ELR (cell line): ENCODE measurements at regions not wholly inside any gene's neighbourhood (a gene's known extent, or its start where the extent isn't known, plus 50 kb on each side); places are given as distances from the start of the nearest gene placed in this dataset.

Experiments used
- DNase-seq: peaks from one replicate; pipeline ENCODE4 v3.0.0-alpha.2; 2015; ENCODE audit warnings: low read depth

DNA sequence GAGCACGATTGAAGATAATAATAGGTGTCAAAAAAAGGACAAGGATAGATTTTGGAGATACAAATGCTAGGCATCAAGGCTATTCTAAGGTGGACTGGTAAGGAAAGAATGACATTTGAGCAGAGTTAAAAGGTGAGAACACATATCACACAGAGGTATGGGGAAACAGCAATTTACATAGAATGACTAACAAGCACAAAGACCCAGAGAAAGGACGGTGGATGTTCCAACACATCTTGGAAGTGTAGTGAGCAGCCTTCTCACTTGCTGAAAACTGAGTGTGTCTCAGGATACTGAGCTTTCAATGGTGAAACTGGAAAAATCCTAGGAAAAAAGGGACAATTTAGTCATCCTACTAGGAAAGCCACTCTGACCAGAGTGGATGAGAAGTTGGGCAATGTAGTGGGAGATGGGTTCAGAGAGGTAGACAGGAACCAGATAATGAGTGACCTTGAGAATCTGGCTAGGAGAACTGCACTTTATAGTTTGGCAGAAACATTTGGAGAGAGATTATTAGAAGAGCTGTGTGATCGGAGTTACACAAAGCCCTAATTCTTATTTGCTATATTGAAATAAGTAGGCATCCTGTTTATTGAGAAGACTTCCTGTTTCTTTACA is 706.0 kb downstream of the KCNA4 start:
- no peak for DNase-seq

DNA sequence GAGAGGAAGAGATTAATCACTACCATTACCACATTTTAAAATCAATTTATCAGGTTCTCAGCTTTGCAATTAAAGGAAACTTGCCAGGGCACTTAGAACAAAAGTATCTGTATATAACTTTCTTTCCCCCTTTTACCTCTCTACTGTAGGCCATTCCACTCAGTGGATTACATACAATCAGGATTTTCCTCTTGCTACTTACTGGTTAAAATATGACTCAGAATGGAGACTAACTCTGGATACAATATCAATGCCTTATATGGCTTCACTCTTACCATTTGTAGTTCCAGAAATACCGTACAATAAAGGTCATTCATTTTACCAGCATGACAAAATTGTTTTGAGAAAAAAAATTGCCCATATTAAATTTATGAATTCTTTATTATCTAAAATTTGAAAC is 706.8 kb downstream of the KCNA4 start:
- DNase-seq: peak; percentile 83

DNA sequence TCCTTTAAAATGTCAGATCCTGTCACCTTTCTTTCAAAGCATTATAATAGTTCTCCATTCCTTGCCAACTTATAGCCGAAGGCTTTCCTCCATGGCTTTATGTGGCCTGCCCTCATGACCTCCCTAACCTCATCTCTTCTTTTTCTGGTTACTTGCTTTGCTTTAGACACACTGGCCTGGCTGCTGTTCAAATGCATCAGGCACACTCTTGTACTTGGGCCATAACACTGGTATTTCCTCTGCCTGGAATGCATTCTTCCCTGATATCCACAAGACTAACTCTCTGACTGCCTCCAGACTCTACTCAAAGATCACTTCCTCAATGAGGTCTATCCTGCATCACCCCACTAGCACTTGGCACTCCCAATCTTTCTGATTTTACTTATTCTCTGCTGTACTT is 710.3 kb downstream of the KCNA4 start:
- DNase-seq: peak; percentile 78

DNA sequence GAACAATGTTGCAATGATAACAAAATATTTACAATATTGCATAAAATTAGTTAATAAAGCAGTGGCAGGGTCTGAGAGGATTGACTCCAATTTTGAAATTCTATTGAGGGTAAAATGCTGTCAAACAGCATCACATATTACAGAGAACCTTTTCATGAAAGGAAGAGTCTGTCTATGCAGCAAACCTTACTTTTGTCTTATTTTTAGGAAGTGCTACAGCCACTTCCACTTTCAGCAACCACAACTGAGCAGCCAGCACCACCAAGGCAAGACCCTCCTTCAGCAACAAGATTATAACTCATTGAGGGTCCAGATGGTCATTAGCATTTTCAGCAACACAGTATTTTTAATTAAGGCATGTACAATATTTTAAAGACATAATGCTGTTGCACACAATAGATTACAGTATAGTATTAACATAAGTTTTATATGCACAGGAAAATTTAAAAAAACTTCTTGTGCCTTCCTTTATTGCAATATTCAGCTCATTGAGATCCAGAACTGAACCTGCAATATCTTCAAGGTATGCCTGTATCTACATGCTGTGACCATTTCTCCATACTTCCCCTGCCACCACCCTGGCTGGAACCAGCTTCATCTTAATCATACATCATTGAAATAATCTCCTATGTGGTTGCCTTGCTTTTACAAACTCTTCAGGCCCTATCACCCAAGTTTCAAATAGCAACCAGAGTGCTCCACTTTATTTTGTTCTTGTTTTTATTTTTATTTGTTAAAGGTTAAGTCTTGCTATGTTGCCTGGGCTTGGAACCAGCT is 711.2 kb downstream of the KCNA4 start:
- DNase-seq: no peak

DNA sequence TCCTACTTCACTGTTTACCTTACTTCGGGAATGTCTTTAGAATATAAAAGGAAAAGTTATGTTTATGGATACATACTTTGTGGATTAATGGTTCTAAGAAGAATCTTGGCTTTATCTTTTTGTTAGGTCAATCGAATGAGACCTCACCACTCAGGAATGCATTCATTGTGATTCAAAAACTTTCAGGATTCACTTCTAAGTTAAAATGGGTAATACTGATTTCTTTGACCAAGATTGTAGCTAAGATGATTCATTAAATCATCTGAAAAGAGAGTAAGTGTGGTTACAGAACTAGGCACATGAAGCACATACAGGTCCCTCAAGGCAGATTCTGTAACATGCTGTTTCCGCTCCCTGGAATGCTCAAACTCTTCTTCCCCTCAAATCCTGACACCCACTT is 716.4 kb downstream of the KCNA4 start:
- DNase-seq: peak; percentile 93

DNA sequence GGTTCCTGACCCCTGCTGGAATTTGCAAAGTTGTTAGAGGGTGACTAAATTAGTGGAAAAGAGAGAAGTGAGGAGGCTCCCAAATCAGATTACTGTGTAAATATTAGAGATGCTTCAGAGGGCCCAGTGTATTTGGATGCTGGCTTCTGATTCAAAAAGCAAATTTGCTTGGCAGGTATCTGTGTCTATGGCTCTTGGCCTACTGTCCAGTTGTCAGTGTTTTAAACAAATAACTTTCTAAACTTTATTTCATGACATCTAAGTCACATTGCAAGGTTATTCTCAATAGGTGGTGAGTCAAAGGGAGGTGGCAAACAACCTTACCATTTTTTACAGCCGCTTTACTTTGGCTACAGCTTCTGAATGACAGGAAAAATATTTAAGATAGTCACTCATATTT is 720.1 kb downstream of the KCNA4 start:
- DNase-seq: no peak

DNA sequence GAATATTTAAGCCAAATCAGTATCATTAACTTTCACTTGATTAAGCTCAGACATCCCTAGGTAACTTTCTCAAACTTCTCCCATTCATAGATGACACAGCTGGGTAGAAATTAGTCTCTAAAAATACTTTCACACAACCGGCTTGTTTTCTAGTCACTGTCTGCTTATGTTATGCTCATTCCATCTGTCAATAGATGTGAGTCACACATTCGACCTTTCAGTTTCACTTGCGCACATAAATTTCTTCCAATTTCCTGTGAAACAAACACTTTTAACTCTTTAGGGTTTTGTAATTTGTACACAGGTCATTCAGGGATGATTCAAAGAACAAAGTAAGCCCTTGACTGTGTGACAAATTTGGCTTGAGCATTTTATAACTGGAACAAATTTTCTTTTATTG is 723.0 kb downstream of the KCNA4 start:
- DNase-seq: peak; percentile 86

DNA sequence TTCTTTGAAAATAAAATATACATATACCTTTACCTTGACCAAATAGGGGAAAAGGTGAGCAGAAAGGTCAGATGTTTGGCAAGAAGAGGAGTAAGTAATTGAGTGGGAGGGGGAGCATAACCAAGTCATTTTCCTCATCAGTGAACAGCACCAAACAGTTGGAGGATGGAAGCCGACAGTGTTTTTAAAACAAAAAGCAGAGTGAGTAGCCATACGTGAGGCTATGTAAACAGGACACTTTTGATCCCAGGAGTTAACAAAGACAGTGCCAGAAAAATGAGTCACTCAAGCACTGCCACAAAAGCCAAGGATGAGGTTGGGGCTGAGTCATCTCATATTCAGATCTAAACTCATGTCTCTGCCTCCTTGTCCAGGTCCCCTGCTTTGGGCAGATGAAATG is 734.7 kb downstream of the KCNA4 start:
- peak; percentile 97 for DNase-seq

DNA sequence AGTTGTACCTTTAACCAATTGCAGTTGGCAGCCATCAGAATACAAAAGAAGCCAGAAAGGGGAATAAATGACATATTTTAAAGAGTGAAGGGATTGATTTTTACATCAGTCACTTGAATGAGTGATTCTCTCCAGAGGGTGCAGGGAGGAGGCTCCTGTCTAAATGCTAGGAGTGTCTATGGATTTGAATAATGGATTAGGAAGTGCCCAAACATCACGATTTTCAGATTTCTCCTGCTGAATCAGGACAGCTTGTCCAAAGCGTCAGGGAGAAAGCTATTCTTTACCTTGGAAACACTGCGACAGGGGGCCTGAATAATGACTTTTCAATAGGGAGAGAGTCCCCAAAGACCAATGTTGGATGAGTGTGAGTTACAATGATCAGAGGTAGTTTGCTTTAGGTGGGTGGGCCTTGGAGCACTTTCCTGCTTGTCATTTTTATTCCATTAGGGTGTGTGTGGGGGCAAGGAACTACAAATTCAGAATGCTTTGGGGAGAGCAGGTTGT is 735.5 kb downstream of the KCNA4 start:
- no peak for DNase-seq

DNA sequence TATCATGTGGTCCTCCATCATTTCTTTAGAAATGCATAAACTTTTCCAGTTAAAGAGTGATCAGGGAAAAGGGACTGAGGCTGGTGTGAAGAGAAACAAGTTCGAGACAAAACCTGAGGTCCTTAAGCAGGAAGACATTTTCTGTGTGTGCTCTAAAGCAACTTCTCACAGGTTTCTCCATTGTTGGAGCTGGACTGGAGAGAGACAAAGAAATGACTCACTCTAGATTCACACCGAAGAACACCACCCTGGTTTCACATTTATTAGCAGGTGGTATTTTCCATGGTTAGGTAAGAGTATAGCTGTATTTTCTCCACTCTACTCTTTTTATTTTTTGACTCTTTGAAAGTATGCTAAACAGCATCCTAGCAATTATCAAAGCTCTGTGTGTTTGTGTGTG is 736.4 kb downstream of the KCNA4 start:
- DNase-seq: peak; percentile 48

DNA sequence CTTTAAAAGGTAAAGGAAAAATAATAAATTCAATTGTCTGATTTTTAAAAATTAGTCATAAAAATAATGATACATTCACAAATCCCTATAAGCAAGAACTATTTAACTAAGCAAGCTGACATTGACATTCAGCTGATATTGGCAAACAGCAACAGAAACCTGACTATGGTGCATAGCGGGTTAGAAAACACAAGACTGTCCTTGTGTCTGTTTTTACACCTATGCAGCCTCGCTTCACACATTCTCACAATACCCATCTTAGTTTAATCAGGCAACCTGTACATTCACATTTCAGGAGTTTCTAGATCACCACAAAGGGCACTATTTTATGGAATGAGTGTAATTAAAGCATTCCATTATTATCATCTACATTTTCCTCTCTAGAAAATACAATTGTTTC is 737.1 kb downstream of the KCNA4 start:
- no peak for DNase-seq

DNA sequence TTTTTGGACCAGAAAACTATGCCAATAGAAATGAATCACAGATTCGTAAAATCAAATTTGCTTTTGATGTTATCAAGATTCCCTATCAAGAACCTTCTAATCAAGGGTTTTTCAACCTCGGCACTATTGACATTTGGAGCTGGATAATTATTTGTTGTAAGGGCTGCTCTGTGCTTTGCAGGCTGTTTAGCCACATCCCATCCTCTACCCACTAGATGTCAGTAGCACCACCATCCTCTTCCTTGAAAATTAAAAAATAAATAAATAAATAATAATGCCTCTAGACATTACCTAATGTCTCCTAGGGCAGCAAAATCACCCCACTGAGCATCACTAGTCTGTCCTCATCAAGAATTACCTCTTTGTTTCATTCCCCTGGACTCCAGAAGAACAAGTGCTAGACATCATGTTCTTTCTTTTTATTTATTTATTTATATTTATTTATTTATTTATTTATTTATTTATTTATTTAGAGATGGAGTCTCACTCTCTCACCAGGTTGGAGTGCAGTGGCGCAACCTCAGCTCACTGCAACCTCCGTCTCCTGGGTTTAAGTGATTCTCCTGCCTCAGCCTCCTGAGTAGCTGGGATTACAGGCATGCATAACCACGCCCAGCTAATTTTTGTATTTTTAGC is 744.7 kb downstream of the KCNA4 start:
- DNase-seq: peak; percentile 74

DNA sequence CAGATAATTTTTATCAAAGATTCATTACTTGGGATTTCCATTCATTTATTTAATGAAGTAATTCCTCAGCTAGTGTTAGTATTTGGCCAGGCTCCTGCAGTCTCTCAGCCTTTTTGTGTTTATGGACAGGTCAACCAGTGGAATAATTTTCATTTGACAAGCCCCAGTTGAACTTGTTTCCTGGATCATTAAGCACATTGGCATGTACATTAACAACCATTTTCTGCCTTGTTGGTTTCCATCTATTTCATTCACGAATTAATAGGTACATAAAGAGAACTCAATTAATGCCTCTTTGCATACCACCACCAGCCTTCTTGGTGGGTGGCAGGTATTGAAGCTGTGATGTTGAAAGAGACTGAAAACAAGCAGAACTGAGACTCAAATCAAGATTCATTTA is 745.2 kb downstream of the KCNA4 start:
- DNase-seq: no peak

DNA sequence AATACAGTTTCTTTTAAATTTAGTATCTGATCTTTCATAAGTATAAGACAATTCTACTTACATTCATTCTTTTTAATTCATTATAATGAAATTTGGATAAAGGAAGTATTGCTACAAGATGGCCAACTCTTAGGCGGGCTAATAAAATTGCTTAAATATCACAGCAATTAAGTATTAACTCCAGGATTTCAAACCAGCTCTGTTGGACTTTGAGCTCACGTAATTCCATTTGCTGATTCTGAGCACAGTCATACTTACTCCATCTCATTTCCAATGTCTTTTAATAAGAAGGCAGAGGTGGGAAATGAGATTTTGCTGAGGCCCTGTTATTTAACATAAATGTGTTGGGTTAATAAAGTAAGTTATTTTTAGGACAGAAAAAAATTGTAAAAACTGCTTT is 748.1 kb downstream of the KCNA4 start:
- no peak for DNase-seq

DNA sequence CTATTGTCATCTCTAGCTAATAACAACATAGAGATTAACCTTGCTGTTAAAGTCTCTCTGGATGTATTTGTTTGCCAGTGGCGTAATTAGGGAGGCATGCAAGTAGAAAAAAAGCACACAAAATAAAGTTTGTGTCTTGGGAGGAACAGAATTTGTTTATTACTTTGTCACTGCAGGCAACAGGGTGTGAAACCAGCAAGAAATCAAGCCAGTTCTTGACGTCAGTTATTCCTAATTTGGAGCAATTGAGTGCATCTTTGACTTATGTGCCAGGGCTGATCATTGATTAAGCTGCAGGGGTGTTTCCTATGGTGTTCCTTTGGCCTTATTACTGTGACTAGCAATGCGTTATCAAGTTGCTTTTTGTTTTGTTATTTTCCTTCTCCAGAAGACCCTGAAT is 751.0 kb downstream of the KCNA4 start:
- no peak for DNase-seq

DNA sequence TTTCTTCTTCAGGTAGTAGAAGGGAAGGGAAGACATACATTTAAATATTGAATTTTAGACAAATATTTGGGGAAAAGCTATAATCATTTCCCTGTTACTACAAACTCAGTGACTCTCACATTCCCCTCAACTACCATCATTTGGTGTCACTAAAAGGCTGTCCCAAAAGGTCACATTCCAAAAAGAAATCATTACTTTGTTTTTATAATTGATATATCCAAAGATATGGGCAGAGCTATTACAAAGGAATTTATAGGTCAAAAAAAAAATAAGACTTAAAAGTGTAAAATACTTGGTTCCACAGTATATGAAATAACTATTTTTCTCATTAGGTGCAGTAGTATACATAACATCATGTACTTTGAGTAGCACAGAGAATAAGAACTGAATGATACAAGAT is 751.4 kb downstream of the KCNA4 start:
- no peak for DNase-seq

DNA sequence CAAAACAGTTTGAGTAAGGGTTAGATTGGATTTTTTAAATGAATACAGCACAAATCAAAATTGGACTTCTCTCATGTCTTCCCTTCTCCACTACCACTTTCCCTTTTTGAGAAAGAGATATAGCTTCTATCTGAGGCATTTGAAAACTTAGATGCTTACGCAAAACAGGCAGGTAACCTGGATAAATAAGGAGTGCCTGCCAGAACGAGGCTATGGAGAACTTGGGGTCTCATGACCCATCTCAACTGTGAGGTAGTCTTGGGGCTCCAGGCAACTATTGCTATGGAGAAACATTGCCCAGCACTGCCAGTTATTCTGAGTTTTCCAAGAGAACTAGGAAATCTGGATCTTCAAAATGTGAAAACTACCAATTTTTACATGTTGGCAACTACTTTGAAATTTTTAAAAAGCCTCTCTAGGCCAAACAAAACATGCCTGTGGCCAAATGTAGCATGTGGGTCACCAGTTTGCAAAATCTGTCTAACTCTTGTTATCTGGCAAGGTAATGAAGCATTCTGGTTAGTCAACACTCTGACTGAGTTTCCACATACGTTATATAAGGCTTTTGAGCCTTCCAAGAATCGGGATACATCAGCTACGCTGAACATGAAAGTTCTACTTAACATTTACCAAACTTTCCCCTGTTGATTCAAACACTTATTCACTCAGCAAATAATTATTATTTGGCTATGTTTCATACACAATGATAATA is 752.7 kb downstream of the KCNA4 start:
- no peak for DNase-seq

DNA sequence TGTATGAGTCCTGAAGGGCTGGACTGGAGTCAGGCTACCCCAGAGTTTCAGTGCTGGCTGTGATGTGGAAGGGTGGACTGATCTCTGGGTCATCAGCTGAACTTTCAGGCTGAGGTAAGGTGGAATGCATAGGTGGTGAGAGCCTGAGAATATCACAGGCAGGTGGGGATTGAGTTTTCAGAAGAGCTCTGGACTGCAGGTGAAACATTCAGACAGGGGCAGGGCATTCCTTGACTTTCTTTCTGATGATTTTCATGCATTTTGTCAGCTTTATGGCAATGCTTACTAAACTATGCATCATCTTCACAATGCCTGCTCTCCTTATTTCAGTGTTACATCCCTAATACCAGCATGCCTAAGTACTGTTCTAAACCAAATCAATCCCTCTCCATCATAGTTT is 755.0 kb downstream of the KCNA4 start:
- no peak for DNase-seq

DNA sequence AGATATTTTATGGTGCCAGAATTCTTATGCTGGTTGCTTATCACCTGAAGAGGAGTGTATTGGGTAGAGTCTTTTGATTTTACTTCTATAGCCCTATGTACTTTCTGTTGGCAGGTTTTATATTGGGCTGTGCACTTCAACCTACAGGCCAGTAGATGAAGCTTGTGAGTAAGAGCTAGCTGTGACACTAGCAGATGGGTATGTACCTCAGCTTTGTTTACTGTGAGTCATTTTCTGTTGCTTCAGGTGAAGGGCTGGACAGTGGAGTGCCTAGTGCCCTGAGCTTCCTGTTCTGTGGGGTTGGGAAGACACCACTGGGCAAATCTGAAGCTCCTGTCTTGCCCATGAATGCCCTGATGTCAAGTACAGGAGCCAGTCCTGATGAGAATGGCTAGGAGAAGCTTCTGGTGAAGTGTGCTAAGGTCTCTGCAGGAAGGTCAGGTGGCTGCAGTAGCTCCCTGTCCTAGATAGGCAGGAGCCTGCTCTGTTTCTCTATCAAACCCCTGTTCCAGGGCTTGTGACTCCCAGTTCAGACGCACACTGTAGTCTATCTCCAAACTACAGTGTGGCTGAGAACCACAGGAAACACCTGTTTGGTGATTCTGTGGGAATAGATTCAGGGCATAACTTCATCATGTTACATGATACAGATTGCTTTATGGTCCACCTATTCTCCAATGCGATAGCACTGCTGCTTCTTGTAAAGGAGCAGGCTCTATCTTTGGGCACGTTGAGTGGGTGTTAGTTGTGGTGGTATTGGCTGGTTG is 755.7 kb downstream of the KCNA4 start:
- DNase-seq: peak; percentile 82

DNA sequence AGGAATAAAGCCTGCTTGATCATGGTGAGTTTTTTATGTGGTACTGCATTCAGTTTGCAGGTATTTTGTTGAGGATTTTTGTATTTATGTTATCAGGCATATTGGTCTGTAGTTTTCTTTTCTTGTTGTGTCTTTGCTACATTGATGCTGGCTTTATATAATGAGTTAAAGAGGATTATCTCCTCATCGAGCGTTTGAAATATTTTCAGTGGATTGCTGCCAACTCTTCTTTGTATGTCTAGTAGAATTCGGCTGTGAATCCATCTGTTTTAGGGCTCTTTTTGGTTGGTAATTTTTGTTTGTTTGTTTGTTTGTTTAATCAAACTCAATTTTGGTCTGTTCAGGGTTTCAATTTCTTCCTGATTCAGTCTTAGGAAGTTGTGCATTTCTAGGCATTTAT is 758.4 kb downstream of the KCNA4 start:
- no peak for DNase-seq

DNA sequence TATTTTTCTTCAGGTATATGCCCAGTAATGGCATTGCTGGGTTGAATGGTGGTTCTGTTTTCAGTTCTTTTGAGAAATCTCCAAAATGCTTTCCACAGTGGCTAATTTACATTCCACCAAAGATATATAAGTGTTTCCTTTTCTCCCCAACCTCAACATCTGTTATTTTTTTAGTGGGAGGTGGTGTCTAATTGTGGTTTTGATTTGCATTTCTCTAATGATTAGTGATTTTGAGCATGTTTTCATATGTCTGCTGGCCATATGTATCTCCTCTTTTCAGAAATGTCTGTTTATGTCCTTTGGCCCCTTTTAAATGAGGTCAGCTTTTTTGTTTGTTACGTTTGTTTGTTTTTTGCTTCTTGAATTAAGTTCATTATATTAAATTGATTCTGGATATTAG is 760.2 kb downstream of the KCNA4 start:
- DNase-seq: no peak

DNA sequence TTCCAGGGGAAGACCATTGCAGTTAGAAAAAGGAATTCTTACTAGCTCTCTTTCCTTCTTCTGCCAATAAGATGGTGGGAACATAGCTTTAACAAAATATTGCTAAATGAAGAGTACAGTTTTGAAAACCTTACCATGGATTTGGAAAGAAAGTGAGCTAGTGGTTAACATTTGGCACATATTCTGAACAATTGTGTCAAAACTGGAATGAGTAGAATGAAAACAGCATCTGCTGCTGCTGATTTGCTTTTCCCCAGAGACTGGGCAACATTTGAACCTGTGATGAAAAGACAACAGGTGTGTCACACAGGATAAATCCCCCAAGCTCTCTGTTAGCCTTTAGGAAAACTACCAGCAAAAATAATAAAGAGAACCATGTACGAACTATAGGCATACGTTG is 761.4 kb downstream of the KCNA4 start:
- no peak for DNase-seq
